ENCODE measurements at regions not wholly inside any gene's neighbourhood (a gene's known extent, or its start where the extent isn't known, plus 50 kb on each side); places are given as distances from the start of the nearest gene placed in this dataset.

GRCh38 chr7:89666136-89666835 lies 488.0 kb upstream of the STEAP1 start:
- Histone ChIP-seq H3K9ac (ENCODE audit: extremely low read depth, low read length, poor library complexity, severe bottlenecking) (no peak overlapping the region), H3K9me3 (ENCODE audit: control insufficient read depth, low read length) (peaks cover 9% of the 10 kb centered on the region), H3K36me3 (ENCODE audit: control insufficient read depth, insufficient read depth, low read length) (no peaks in the 10 kb centered on the region), H3K27me3 (ENCODE audit: control insufficient read depth, insufficient read depth, low read length, poor library complexity, severe bottlenecking) (no peaks in the 10 kb centered on the region), H3K4me3 (ENCODE audit: low read length) (no peak overlapping the region), H3K4me1 (ENCODE audit: control insufficient read depth, insufficient read depth, low read length) (no peaks in the 10 kb centered on the region), H3K27ac (ENCODE audit: low read depth, low read length) (no peak overlapping the region)
- Mint-ChIP-seq H3K27me3 (ENCODE audit: insufficient read depth) (peaks cover 2% of the 10 kb centered on the region), H3K9me3 (no peaks in the 10 kb centered on the region), H3K4me1 (no peaks in the 10 kb centered on the region), H3K36me3 (ENCODE audit: low read depth) (no peaks in the 10 kb centered on the region), H3K4me3 (no peak overlapping the region), H3K27ac (no peak overlapping the region)
- TF ChIP-seq, protein P1, sequence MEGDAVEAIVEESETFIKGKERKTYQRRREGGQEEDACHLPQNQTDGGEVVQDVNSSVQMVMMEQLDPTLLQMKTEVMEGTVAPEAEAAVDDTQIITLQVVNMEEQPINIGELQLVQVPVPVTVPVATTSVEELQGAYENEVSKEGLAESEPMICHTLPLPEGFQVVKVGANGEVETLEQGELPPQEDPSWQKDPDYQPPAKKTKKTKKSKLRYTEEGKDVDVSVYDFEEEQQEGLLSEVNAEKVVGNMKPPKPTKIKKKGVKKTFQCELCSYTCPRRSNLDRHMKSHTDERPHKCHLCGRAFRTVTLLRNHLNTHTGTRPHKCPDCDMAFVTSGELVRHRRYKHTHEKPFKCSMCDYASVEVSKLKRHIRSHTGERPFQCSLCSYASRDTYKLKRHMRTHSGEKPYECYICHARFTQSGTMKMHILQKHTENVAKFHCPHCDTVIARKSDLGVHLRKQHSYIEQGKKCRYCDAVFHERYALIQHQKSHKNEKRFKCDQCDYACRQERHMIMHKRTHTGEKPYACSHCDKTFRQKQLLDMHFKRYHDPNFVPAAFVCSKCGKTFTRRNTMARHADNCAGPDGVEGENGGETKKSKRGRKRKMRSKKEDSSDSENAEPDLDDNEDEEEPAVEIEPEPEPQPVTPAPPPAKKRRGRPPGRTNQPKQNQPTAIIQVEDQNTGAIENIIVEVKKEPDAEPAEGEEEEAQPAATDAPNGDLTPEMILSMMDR (conservative IDR thresholded peaks at IDR 0.05): no peak
- DNase-seq: no peak
- 83 to 92% methylated on average over 2 to 3 of the region's 4 CpGs for WGBS, 2 experiments (ENCODE audit: insufficient coverage in 1 of 2, insufficient read length in 1 of 2)

DNA sequence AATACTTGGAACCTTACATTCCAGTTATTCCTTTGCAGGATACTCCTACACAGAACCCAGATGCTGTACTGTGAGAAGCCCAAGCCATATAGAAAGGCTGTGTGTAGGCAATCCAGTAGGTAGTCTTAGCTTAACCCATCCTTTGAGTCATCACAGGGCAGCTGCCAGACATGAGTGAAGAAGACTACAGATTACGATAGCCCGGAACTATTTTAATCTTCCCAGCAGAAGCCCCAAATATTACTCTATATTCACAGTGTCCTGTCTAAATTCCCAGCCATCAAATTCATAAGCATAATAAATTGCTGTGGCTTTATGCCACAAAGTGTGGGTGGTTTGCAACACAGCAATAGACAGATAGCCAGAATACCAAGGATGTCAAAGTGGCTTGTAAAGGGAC lies 474.1 kb upstream of the STEAP1 start:
- WGBS, 2 experiments (ENCODE audit: insufficient coverage in 1 of 2, insufficient read length in 1 of 2): 92% methylated on average over 2 of the region's 2 CpGs; no CpG with 5 or more reads in 1 of the 2 experiments
- Histone ChIP-seq H3K4me1 (ENCODE audit: control insufficient read depth, insufficient read depth, low read length) (no peaks in the 10 kb centered on the region), H3K27ac (ENCODE audit: low read depth, low read length) (no peak overlapping the region), H3K27me3 (ENCODE audit: control insufficient read depth, insufficient read depth, low read length, poor library complexity, severe bottlenecking) (no peaks in the 10 kb centered on the region), H3K9me3 (ENCODE audit: control insufficient read depth, low read length) (peaks cover 7% of the 10 kb centered on the region), H3K9ac (ENCODE audit: extremely low read depth, low read length, poor library complexity, severe bottlenecking) (no peak overlapping the region), H3K4me3 (ENCODE audit: low read length) (no peak overlapping the region), H3K36me3 (ENCODE audit: control insufficient read depth, insufficient read depth, low read length) (no peaks in the 10 kb centered on the region)
- no peak overlapping the region for H3K27ac Mint-ChIP-seq
- no peak for DNase-seq
- no peaks in the 10 kb centered on the region for H3K4me1 Mint-ChIP-seq
- no peak overlapping the region for H3K4me3 Mint-ChIP-seq
- peaks cover 2% of the 10 kb centered on the region for H3K9me3 Mint-ChIP-seq
- no peaks in the 10 kb centered on the region for H3K27me3 Mint-ChIP-seq (ENCODE audit: insufficient read depth)
- H3K36me3 Mint-ChIP-seq (ENCODE audit: low read depth): no peaks in the 10 kb centered on the region
- TF ChIP-seq, protein P1 (conservative IDR thresholded peaks at IDR 0.05): no peak

- H3K9ac ChIP-seq (ENCODE audit: extremely low read depth, low read length, poor library complexity, severe bottlenecking): no peak overlapping the region
- 67 to 90% methylated on average over 1 of the region's 1 CpG for WGBS, 2 experiments (ENCODE audit: insufficient coverage in 1 of 2, insufficient read length in 1 of 2)
- peaks cover 2% of the 10 kb centered on the region for H3K9me3 Mint-ChIP-seq
- H3K9me3 ChIP-seq (ENCODE audit: control insufficient read depth, low read length): peaks cover 7% of the 10 kb centered on the region
- no peaks in the 10 kb centered on the region for H3K4me1 ChIP-seq (ENCODE audit: control insufficient read depth, insufficient read depth, low read length)
- H3K36me3 ChIP-seq (ENCODE audit: control insufficient read depth, insufficient read depth, low read length): no peaks in the 10 kb centered on the region
- TF ChIP-seq, protein P1 (conservative IDR thresholded peaks at IDR 0.05): no peak
- no peak overlapping the region for H3K4me3 ChIP-seq (ENCODE audit: low read length)
- no peak overlapping the region for H3K27ac ChIP-seq (ENCODE audit: low read depth, low read length)
- no peaks in the 10 kb centered on the region for H3K4me1 Mint-ChIP-seq
- no peaks in the 10 kb centered on the region for H3K27me3 ChIP-seq (ENCODE audit: control insufficient read depth, insufficient read depth, low read length, poor library complexity, severe bottlenecking)
- no peaks in the 10 kb centered on the region for H3K36me3 Mint-ChIP-seq (ENCODE audit: low read depth)
- no peak overlapping the region for H3K4me3 Mint-ChIP-seq
- H3K27me3 Mint-ChIP-seq (ENCODE audit: insufficient read depth): no peaks in the 10 kb centered on the region
- H3K27ac Mint-ChIP-seq: no peak overlapping the region
- no peak for DNase-seq
These were observed 472.8 kb upstream of the STEAP1 start for GRCh38 chr7:89681448-89681847.
